DOHH2 (cell line): ENCODE measurements at regions not wholly inside any gene's neighbourhood (a gene's known extent, or its start where the extent isn't known, plus 50 kb on each side); places are given as distances from the start of the nearest gene placed in this dataset.

Experiments
- H3F3A ChIP-seq: fragments of 200-600 bp; sonication (generic), shearing (Covaris generic); 2 replicates; pipeline ENCODE4 v1.6.0; 2016; ENCODE audit warnings: antibody characterized with exemption, mild to moderate bottlenecking; ENCODE audit not compliant: control insufficient read depth, insufficient read depth
- H3K27ac ChIP-seq: fragments of 200-600 bp; sonication (generic); 2 replicates; pipeline ENCODE4 v1.5.1; 2014; ENCODE audit warnings: low read depth, mild to moderate bottlenecking, low read length, moderate library complexity
- H3K27me3 ChIP-seq: fragments of 200-600 bp; sonication (generic); 2 replicates; pipeline ENCODE4 v1.6.1; 2014; ENCODE audit warnings: mild to moderate bottlenecking, low read length, mixed read lengths; ENCODE audit not compliant: control insufficient read depth
- H3K36me3 ChIP-seq: fragments of 200-600 bp; sonication (generic); 2 replicates; pipeline ENCODE4 v1.6.1; 2014; ENCODE audit warnings: mild to moderate bottlenecking, low read length, moderate library complexity, mixed read lengths; ENCODE audit not compliant: control insufficient read depth
- H3K4me1 ChIP-seq: fragments of 200-600 bp; sonication (generic); 2 replicates; pipeline ENCODE4 v1.6.1; 2014; ENCODE audit warnings: mild to moderate bottlenecking, low read length, mixed read lengths; ENCODE audit not compliant: control insufficient read depth
- H3K4me2 ChIP-seq: fragments of 200-600 bp; sonication (generic); 2 replicates; pipeline ENCODE4 v1.6.0; 2014; ENCODE audit warnings: mild to moderate bottlenecking, low read length, moderate library complexity
- H3K4me3 ChIP-seq: fragments of 200-600 bp; sonication (generic); 2 replicates; pipeline ENCODE4 v1.5.1; 2014; ENCODE audit warnings: mild to moderate bottlenecking, low read length, mixed read lengths
- H3K79me2 ChIP-seq: fragments of 200-600 bp; sonication (generic); 2 replicates; pipeline ENCODE4 v1.6.1; 2014; ENCODE audit warnings: mild to moderate bottlenecking, low read length, mixed read lengths; ENCODE audit not compliant: control insufficient read depth
- H3K9me2 ChIP-seq: fragments of 200-600 bp; sonication (generic); replicated peaks from 2 replicates; pipeline ENCODE4 v1.6.1; 2014; ENCODE audit warnings: mild to moderate bottlenecking, low read length, mixed read lengths; ENCODE audit not compliant: control insufficient read depth
- H3K9me3 ChIP-seq: fragments of 200-600 bp; sonication (generic); 2 replicates; pipeline ENCODE4 v1.6.1; 2014; ENCODE audit warnings: antibody characterized with exemption, low read length, mixed read lengths; ENCODE audit not compliant: control insufficient read depth, insufficient read depth
- H4K20me1 ChIP-seq: fragments of 200-600 bp; sonication (generic); 2 replicates; pipeline ENCODE4 v1.6.0; 2014; ENCODE audit warnings: low read depth, mild to moderate bottlenecking, antibody characterized with exemption, low read length, moderate library complexity; ENCODE audit not compliant: control insufficient read depth, insufficient read depth
- EZH2phosphoT487 ChIP-seq: fragments of 200-600 bp; sonication (generic); IDR thresholded peaks from 2 replicates; pipeline ENCODE4 v1.6.1; 2017; ENCODE audit warnings: borderline replicate concordance, mild to moderate bottlenecking, antibody characterized with exemption, low read length, moderate library complexity, mixed read lengths
- TF ChIP-seq, protein P1 (sequence below): fragments of 200-600 bp; sonication (generic); IDR thresholded peaks from one replicate; pipeline ENCODE4 v1.5.1; 2014; ENCODE audit warnings: antibody characterized with exemption, mild to moderate bottlenecking, low read depth, low read length; ENCODE audit not compliant: poor library complexity, severe bottlenecking

DNA sequence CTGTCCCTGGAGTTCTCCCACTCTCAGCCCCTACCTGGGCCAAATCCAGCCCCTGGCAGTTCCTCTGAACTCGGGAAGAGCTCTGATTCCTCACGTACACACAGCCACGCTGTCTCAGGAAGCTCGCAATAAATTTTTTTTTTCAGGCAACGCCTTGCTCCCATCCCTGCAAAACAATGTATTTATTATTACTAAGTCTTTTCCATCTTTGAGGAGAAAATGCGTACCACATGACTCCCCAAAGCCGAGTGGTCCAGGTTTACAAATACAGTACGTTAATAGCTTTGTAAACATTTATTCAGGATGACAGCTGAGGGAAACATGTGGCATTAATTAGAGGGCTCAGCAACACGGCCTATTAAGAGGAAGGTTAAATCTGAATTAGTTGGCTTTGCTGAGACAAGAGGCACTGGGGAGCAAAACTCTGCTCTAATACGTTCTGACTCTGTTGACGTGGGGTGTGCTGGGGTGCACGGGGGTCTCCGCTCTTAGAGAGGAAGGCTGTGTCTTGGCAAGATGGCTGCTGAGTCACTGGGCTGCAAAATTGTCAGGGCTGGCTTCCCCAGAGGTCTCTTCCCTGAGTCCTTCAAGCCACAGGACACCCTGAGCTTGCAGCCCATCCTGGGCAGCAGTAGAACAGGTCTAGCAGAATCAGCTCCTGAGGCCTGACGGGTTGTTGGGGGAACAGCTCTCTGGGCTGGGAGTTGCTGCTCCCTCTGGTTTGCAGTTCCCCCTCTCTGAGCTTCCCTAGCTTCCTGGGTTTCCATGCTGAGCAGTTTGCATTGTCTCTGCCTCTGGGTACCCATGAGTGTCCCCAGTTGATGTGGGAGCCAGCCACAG lies 185.2 kb upstream of the TBX3 start:
- Histone ChIP-seq H3K27me3 (no peaks in the 10 kb centered on the region), H4K20me1 (no peaks in the 10 kb centered on the region), H3F3A (no peaks in the 10 kb centered on the region), H3K4me2 (no peak overlapping the region), H3K4me1 (no peaks in the 10 kb centered on the region), H3K79me2 (no peaks in the 10 kb centered on the region), H3K9me3 (peaks cover 7% of the 10 kb centered on the region; the same call in 1 of the 2 replicates), H3K36me3 (no peaks in the 10 kb centered on the region), H3K4me3 (no peak overlapping the region), H3K27ac (no peak overlapping the region), H3K9me2 (no peaks in the 10 kb centered on the region)
- TF ChIP-seq EZH2phosphoT487, result no peak
- TF ChIP-seq, protein P1, sequence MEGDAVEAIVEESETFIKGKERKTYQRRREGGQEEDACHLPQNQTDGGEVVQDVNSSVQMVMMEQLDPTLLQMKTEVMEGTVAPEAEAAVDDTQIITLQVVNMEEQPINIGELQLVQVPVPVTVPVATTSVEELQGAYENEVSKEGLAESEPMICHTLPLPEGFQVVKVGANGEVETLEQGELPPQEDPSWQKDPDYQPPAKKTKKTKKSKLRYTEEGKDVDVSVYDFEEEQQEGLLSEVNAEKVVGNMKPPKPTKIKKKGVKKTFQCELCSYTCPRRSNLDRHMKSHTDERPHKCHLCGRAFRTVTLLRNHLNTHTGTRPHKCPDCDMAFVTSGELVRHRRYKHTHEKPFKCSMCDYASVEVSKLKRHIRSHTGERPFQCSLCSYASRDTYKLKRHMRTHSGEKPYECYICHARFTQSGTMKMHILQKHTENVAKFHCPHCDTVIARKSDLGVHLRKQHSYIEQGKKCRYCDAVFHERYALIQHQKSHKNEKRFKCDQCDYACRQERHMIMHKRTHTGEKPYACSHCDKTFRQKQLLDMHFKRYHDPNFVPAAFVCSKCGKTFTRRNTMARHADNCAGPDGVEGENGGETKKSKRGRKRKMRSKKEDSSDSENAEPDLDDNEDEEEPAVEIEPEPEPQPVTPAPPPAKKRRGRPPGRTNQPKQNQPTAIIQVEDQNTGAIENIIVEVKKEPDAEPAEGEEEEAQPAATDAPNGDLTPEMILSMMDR, result no peak

DNA sequence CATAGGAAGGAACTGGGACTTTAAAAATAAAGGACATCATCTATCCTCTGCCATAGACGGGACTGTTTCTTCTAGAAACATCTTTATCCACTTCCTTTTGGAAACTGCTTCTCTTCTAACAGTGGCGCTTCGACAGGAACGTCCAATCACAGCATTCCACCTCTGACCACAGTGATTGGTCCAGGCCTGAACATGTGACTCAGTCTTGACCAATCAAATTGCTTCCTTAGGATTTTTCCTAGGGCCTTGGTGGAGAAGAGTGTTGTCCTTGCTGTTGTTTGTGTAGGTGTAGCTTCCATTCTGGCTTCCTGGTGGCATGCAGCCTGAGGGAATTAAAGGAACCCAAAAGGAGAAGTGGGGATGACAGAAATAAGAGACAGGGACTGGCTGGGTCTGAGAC lies 182.4 kb upstream of the TBX3 start:
- no peaks in the 10 kb centered on the region for H3K27me3 ChIP-seq
- no peak overlapping the region for H3K4me3 ChIP-seq
- no peak overlapping the region for H3K27ac ChIP-seq
- H3K4me2 ChIP-seq, result no peak overlapping the region
- no peaks in the 10 kb centered on the region for H3K4me1 ChIP-seq
- H3K79me2 ChIP-seq, result no peaks in the 10 kb centered on the region
- no peaks in the 10 kb centered on the region for H4K20me1 ChIP-seq
- TF ChIP-seq EZH2phosphoT487, result no peak
- TF ChIP-seq, protein P1, result no peak
- peaks cover 7% of the 10 kb centered on the region; the same call in 1 of the 2 replicates for H3K9me3 ChIP-seq
- no peaks in the 10 kb centered on the region for H3F3A ChIP-seq
- no peaks in the 10 kb centered on the region for H3K9me2 ChIP-seq
- no peaks in the 10 kb centered on the region for H3K36me3 ChIP-seq

DNA sequence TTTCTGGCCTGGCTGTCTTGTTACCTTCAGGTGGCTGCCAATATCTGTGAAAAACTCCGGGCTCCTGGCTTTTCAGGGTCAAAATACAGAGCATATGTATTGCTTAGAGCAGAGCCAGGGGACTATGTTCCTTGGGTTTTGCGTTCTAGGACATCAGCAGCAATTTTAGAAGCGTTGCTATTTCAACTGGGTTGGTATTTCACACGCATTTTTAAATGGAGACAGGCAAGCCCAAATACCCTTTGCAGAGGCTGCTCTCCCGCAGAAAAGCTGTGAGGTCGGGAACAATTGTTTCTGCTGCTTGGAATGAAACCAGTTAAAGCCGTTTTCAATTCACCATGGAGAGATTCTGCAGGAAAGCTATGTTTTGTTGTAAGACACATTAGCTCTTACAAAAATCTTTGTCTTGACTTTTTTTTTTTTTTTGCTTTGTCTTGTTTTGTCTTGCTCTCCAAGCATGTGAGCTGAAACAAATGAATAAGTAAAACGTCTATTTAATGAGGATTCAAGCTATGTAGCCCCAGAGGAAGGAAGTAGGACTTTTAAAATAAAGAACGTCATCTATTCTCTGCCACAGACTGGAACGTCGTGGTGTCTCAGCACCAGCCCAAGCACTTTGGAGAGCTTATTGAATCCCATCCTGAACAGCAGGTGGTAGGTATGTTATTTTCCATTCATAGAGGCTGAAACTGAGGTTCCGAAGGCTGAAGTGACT lies 181.0 kb upstream of the TBX3 start:
- no peak for TF ChIP-seq EZH2phosphoT487
- TF ChIP-seq, protein P1, result no peak

More for the DNA sequence above, 181.0 kb upstream of the TBX3 start:
- Histone ChIP-seq H3K4me2 (no peak overlapping the region), H3K36me3 (no peaks in the 10 kb centered on the region), H3K27ac (no peak overlapping the region), H4K20me1 (no peaks in the 10 kb centered on the region), H3F3A (no peaks in the 10 kb centered on the region), H3K9me3 (peaks cover 7% of the 10 kb centered on the region; the same call in 1 of the 2 replicates), H3K4me1 (no peaks in the 10 kb centered on the region), H3K4me3 (no peak overlapping the region), H3K27me3 (no peaks in the 10 kb centered on the region), H3K9me2 (no peaks in the 10 kb centered on the region), H3K79me2 (no peaks in the 10 kb centered on the region)
